HG03108 (cell line): ENCODE measurements at regions not wholly inside any gene's neighbourhood (a gene's known extent, or its start where the extent isn't known, plus 50 kb on each side); places are given as distances from the start of the nearest gene placed in this dataset.
"Not testable (repeated sequence)": the region's sequence is repeated elsewhere in the genome, so short reads cannot be mapped to it uniquely, and the experiment has no call there.

Experiments
- ATAC-seq: cut with Tn5 transposase; IDR thresholded peaks from one replicate; pipeline ENCODE4 v1.9.1; 2021; ENCODE audit warnings: moderate library complexity; ENCODE audit not compliant: unreplicated experiment

DNA sequence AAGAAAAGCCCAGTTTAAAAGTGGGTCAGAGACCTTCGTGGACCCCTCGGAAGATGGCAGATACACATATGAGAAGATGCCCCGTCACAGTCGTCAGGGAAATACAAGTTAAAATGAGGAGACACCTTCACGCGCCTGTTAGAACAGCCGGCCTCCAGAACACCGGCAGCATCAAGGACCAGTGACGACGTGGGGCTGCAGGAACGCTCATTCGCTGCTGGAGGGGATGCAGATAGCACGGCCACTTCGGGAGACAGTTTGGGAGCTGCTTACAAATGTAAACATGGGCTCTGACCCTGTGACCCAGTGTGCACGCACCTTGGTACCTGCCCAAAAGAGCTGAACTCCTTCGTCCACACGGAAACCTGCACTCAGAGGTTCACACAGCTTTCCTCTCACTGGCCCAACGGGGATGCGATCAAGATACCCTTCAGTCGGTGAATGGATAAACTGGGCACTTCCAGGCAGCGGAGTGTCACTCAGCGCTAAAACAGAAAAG, 83.7 kb upstream of the CTDP1 start:
- no peak for ATAC-seq

DNA sequence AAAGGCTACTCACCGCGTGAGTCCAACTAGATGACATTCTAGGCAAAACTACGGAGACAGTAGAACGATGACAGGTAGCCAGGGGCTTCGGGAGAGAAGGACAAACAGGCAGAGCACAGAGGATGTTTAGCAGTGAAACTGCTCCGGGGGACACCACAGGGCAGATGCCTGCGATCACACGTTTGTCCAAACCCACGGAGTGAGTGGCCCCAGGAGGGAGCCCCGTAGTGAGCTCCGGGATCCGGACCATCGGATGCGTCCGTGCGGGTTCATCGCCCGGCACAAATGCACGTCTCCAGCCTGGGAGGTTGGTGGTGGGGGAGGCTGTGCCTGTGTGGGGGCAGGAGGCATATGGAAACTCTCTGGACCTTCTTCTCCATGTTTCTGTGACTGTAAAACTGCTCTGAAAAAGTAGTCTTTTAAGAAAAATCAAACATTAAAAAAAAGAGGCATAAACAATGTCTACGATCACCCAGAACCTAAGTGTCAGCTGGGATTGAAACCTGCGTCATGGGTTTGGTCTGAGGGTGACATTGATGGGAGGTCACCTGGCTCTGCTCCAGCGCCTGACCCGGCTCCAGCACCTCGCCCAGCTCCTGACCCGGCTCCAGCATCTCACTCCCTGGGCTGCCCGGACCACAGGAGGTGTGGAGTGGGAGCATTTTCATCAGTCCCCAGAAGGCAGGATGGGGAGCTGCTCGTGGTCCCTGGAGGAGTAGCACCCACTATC, 83.0 kb upstream of the CTDP1 start:
- no peak for ATAC-seq

DNA sequence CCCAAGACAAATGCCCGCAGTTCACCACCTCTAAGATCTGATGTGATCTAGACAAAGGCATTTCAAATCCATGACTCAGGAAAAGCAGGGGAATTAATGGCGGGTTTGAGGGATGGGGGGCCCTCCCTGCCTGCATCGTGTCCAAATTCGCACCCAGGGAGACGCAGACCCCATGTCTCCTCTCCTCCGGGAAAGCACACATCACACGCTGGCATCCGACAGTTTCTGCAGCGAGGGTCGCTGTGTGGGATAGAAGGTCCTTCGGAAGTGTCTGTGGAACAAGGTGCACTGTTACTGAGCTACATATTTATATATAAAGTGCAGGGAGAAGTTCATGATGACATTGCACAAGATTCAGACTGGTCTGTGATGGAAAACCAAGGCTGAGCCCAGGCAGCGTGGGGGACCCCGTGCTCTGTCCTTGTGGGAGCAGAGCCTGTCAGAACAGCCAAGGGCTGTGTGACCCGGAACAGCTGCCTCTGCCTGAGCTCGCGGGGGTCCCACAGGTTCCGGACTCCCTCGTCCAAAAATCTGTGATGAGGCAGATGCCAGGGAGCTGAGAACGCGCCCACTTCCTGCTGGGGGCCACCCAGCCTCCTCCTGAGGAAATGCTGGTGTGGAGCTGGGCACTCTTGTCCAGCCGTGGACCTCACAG, 82.3 kb upstream of the CTDP1 start:
- ATAC-seq, result no peak

DNA sequence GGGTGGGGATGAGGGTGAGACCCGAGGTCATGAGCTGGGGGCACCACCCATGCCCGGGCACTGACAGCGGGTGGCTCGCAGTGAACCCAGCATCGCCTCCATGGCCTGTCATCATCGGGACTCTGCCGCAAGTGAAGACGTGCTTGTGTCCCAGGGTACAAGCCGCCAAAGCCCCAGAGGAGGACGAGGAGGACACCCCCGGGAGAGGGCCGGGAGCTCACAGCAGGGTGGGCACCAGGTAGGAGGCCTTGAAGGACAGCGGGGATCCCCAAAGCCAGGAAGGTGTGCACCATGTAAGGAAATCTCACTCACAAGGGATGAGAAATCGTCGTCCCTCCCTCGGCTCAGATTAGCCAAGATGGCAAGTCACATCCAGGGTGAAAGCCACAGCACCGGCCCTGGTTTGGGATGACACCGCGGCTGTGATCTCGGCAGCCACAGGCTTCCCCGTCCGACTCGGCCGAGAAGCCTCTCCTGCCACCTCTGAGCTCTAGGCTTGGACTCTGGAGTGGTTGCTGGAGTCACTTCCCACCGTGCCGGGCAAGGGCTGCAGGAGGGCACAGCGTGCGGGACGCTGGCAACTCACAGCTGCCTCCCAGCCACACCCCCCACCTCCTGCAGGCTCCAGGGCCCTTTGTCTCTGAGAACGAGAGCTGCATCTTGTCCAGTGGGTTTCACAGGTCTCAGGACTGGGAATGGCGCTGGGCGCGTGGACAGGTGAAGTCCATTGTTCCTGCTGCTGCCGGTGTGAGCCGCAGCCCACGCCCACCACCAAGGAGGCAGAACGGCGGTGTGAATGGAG, 81.6 kb upstream of the CTDP1 start:
- no peak for ATAC-seq

DNA sequence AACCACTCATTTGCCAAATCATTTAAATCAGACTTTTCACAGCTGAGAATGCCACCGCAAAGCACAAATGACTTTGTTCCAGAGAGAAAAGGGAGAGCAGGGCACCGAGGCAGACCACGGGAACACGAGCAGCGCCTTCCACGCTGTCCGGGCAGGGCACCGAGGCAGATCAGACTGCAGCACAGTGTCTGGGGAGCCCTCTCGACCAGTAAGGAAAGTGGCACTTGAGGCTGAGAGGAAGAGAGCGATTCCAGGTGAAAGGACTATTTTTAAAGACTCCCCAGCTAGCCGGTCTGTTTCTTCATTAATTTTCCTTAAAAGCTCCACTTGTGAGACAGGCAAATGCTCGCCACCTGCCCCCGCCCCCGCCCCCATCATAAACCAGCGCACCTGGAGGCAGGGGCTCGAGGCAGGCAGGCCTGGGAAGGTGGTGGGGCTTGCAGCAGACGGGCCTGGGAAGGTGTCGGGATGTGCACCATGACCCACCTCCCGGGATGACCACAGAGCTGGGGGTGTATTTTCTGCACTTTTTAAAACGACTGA, 80.9 kb upstream of the CTDP1 start:
- no peak for ATAC-seq

DNA sequence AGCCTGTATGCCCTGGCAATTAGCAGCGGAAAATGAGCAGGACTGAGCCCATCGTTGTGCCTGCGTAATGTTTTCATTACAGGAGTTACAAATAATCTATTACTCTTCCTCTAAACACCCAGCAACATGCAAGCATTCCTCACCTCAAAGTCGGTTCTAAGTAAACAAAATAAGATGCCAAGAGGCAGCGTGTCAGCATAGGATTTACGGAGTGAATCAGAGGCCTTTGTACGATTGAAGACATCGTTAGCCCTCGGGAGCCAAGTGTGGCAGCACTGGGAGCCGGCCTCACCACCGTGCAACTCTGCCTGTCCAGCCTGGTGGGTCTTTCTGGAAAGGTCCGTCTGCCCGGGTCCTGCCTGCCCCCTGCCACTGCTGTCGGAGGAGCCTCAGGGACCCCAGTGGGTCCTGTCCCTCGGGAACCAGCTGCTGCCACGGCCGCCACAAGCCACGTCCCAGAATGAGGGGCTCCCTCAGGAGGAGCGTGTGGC, 80.1 kb upstream of the CTDP1 start:
- no peak for ATAC-seq

DNA sequence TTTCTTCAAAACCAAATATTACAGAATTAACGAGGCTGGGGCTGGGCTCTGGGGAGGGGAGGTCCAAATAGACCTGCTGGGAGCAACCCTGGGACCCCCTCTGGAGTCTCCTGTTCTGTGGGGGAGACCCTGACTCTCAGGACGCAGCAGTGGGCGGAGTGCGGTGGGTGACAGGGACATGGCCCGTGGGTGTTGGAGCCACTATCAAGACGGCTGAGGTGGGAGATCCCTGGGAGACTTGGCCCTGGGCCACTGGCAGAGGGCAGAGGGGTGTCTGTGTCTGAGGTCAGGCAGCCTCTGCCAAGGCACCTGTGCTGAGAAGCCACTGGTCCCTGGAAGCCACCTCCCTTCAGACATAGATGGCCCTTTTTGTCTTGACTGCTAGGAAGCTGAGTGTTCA, 79.5 kb upstream of the CTDP1 start:
- ATAC-seq, result no peak

DNA sequence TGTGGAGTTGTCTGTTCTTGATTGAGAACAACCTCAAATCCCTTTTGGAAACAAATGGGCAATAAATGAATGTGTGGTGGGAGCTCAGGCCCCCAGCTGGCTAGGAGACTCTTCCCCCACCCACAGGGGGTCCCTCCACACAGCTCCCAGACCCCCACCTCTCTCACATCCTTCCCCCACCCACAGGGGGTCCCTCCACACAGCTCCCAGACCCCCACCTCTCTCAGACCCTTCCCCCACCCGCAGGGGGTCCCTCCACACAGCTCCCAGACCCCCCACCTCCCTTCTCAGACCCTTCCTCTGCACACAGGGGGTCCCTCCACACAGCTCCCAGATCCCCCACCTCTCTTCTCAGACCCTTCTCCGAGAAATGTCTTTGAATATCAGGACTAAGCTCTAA, 79.0 kb upstream of the CTDP1 start:
- no peak for ATAC-seq

DNA sequence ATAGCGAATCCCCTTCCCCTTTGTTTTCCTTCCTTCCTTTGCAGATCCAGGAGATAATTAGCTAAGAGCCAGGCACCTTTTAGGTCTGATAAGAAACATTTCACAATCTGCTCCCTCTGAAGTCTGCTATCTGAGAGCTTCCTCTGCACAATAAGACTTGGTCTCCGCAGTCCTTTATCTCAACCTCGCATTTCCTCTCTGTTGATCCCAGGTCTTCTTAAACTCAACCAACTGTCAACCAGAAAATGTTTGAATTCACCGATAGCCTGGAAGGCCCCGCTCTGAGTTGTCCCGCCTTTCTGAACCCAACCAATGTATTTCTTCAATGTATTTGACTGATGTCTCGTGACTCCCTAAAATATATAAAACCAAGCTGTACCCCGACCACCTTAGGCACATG, 78.4 kb upstream of the CTDP1 start:
- no peak for ATAC-seq

DNA sequence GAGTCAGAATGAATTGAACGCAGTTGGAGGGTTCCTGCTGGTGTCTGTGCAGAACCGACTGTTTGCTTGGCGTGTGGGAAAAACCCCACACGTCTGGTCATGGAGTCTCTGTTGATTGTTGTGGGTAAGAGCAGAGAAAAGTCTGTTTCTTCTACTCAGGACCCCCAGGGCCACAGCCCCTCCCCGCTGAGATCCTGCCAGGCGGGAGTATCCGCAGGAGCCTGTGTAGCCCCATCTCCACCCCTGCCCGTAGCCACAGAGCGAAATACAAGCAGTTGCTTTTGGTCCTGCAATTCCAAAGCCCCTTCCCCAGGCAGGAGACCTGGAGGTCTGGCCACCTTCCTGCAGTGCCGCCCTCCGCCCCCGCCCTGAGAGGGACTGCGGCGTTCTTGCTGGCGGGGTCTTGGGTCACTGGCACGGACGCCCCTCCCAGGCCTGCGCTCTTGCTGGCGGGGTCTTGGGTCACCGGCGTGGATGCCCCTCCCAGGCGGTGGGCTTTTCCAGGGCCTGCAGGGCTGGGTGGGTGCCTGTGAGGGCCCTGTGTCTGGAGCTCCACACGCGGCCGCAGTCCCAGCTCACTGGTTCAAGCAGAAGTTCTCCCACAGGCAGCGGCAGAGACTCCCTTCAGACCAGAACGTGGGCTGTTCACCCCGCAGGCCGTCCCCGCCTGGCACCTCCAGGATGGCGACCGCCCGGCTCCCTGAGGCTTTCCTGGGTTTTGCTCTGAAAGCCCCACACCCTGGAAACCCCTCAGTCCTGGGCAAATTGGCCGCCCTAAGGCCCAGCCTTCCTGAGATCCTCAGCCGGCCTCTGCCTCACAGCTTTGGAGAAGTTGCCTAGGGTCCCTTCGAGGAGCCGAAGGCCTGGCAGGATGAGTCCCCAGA, 76.0 kb upstream of the CTDP1 start:
- ATAC-seq, result no peak

DNA sequence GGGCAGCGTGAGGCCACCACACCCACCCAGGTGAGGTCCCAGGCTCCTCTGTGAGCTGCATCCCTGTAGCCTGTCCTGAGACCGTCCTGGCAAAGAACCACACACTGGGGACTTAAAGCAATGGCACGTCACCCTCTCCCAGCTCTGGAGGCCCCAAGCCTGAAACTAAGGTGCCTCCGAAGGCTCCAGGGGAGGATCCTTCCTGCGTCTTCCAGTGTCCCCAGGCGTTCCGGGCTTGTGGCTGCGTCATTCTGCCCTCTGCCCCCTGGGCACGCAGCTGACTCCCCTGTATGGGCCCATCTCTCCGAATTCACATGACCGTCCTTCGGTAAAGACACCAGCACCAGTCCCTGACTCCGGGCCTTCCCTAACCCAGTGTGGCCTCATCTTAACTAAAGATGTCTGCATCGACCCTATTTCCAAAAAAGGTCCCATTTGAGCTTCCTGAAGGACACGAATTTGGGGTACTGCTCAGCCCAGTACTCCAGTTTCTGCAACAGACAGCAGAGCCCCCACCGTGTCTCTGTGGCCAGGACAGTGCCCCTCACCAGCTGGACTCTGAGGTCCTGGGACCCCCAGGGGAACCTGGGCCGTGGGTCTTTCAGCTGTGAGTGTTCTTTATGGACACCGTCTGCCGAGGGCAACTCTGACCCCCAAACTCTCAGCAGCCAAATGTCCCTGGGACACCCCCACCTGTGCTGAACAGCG, 75.2 kb upstream of the CTDP1 start:
- ATAC-seq, result no peak

DNA sequence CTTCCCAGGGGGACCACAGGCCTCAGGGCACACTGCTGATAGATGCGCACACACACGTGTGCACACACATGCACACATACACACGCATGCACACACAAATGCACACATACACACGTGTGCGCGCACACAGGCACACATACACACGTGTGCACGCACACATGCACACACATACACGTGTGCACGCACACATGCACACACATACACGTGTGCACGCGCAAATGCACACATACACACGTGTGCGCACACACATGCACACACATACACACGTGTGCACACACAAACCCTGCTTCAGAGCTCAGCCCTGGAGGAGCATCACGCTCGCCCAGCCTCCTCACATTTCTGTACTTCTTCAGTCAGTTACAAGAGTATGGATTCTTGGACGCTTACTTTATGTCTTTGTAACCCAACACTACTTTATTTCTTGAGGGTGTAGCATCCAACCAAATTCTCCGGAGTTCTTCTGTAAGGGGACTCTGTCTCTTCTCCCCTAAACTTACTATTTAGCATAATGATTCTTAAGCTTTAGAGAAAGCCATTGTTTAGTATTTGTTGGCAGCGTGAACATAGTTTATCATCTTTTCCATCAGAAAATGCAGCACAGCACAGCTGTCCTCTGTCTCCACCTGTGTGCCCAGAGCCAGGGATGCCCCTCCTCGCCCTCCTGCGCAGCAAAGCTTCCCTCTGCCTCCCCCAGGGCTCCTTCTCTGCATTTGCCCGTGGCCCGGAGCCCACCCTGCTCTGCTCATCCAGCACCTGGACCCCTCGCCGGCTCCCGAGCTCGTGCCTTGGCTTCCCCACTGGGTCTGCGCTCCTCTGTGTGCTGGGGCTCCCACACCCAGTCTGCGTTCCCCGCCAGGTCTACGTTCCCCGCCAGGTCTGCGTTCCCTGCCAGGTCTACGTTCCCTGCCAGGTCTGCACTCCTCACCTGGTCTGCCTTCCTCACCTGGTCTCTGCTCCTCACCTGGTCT, 74.4 kb upstream of the CTDP1 start:
- ATAC-seq, result no peak

DNA sequence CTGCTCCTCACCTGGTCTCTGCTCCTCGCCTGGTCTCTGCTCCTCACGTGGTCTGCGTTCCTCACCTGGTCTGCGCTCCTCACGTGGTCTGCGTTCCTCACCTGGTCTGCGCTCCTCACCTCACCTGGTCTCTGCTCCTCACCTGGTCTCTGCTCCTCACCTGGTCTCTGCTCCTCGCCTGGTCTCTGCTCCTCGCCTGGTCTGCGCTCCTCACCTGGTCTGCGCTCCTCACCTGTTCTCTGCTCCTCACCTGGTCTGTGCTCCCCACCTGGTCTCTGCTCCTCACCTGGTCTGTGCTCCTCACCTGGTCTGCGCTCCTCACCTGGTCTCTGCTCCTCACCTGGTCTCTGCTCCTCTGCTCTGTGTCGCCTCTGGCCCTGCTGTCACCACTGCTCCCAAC, 73.5 kb upstream of the CTDP1 start:
- ATAC-seq, result not testable (repeated sequence)

DNA sequence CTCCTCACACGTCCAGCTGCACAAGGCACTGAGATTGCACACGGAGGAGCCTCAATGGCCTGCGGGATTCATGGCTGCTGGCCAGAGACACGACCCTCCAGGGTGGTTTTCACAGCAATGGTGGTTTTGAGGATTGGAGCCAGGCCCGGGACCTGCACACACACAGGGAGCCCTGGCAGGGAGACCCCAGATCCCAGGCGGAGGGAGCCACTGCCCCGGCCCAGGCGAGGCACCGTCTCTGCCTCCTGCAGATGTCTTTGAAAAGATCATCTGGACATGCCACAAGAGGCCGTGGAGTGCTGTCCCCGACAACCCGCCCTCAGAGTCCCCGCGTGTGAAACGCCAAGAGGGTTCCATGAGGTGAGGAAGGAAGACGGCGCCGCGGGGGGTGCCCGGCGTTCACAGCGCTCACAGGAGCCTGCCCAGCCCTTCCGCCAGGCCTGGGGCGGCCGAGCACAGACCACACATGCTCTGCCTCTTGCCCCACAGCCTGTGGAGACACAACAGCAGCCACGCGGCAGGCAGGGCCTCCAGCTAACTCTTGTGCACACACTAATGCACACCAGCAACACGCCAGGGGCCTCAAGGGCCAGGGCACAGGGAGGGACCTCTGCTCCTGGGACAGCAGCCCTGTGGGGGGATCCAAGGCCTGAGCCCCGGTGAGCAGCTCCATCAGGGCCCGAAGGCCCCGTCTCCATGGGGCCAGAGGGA, 72.8 kb upstream of the CTDP1 start:
- no peak for ATAC-seq

DNA sequence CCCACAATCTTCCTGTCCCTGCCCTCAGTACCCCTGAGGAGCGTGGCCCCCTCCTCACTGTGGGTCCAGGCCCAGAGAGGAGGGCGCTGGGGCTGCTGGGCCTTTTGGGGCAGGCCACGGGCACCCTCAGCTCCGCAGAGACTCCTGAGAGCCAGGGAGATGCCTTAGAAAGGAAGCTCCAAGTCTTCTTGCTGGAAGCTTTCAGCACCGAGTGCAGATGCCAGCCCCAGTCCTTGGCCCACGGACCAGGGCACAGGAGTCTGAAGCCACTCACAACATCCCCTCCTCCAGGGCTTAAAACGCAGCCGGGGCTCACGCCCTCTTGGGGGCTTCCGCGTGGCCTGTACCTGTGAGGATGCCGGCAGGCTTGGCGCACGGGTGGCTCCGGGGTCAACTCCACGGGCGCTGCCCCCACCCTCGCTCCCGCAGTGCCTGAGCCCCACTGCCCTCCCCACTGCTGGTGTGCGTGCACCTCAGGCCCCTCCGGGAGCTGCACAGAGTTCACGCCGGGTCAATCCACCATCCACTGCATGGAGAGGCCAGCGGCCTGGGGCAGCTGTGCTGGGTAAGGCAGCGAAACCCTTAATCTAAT, 72.1 kb upstream of the CTDP1 start:
- no peak for ATAC-seq

DNA sequence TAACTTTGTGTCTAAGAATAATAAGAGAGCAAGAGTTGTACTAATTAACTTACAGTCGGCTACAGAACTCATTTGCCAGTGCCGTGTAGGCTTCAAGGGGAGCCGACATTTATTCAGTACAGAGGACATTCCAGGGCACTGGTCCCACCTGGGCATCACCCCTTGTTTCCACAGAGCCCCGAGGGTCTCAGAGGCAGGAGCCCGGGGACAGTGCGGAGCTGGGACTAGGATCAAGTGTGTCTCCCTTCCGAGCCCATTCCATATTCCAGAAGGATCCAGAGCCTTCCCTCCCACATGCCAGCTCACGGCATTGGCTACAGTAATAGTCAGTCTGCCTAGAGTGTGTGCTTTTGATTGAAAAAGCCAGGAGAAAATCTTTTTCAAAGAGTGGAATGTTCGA, 71.5 kb upstream of the CTDP1 start:
- ATAC-seq, result no peak

DNA sequence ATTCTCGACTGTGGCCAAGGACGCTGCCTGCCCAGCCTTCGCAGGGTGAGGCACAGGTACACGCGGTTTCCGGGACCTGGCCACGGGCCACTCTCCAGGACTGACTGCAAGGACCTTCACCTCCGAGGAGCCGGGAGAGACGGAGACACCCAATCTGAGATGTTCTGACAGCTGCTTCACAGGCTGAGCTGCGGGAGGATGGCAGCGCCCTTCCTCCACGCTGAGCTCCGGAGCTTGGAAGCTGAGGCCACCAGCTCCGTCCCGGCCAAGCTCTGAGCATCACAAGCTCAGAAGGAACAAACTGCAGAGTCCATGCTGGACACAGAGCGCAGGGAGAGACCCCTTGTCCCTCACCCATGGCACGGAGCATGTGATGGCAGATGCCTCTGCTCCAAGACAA, 71.1 kb upstream of the CTDP1 start:
- ATAC-seq, result no peak

DNA sequence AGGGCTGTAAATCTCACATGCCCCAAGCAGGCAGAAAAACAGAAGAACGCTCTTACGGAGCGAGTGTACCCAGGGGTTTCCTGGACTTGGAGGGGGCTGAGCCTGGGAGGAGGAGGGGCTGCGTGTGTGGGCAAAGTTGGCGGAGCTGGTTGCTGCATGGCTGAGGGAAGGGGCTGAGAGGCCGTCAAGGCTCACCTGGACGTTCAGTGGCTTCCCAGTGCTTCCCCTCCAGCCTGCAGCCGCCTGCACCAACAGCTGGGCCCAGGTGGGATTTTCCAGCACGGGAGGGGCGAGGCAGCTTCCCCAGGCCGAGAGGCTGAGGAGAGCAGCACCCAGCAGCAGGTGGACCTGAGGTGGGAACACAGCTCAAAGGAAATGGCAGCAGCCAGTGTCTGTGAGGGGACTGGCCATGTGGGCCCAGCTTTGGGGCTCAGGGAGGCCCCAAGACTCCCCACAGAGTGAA, 70.6 kb upstream of the CTDP1 start:
- ATAC-seq, result no peak
